Cardiac fibroblast (primary cell): ENCODE measurements at regions not wholly inside any gene's neighbourhood (a gene's known extent, or its start where the extent isn't known, plus 50 kb on each side); places are given as distances from the start of the nearest gene placed in this dataset.
A peak's percentile ranks its signal among the peaks of the same experiment; 100 is the strongest.

ENCODE experiments used
- DNase-seq, 2 donors: peaks; one replicate each; pipeline versions ENCODE4 v3.0.0 to v3.0.0-alpha.2; 2010; ENCODE audit warnings: low read depth in 2 of 2
- H3K4me3 ChIP-seq, 2 donors: replicated peaks in 1 of 2; 1 replicate in 1 of 2; 2 replicates in 1 of 2; pipeline ENCODE4 v1.5.1; 2011; ENCODE audit warnings: low read depth in 2 of 2, low read length in 2 of 2, mild to moderate bottlenecking in 2 of 2, moderate library complexity in 1 of 2
- CTCF ChIP-seq: IDR thresholded peaks from one replicate; pipeline ENCODE4 v1.5.1; 2011; ENCODE audit warnings: low read depth, mild to moderate bottlenecking, low read length, inconsistent platforms

- DNase-seq = no peak
- no peak overlapping the region for H3K4me3 ChIP-seq
- no peak for TF ChIP-seq CTCF
Measured at GRCh38 chr2:107358362-107358761, 468.3 kb upstream of the RGPD4 start.

DNA sequence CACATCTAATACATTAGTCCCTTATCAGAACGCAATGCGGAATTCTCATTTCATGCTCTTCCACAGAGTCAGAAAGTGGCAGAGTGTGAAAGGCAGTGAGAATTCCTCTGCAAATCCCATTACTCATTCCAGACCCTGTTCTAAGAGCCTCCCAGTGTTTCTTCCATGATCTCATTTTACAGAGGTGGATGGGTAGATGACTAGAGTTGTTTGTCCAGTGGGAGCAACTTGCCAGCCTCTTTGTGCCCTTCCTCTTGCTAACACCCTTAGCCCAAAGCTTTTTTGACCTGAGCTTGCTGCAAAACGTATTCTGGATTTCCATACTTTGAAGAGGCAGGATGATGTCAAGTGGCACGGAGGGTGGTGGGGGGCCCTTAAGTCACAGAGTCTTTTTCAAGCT is 467.7 kb upstream of the RGPD4 start:
- DNase-seq = no peak
- no peak for TF ChIP-seq CTCF
- H3K4me3 ChIP-seq = no peak overlapping the region

DNA sequence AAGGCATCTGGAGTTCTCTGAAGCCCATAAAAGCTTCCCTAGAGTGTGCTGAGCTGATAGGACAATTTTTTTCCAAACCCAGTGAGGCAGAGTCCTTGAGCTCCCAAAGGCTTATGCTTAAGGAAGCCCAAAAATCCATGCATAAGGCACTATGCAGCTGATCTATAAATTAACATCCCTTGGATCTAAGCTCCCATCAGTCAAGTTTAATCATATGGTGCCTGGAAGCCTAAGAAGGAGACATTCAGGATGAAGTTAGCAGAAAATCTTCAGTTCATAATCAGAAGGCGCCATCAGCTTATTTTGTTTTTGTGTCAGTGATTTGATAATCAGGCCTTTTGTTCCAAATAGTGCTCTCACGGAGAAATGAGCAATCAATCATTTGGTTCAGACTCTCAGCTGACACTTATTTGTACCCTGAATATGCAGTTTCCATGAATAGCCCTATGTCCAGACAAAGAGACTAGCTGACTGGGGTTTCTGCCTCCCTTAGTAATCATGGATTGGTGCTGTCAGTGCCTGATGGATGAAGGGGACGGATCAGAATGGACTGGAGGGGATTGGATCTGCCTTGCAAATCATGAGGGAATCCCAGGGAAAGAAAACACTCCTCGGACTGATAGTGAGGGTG is 464.8 kb upstream of the RGPD4 start:
- TF ChIP-seq CTCF = no peak
- no peak overlapping the region for H3K4me3 ChIP-seq

GRCh38 chr2:107362993-107363392 is 463.7 kb upstream of the RGPD4 start:
- no peak overlapping the region for H3K4me3 ChIP-seq
- TF ChIP-seq CTCF = no peak

More for the DNA sequence above, 464.8 kb upstream of the RGPD4 start:
- no peak for DNase-seq

GRCh38 chr2:107363806-107364205 is 462.9 kb upstream of the RGPD4 start:
- peak in 1 of 2 donors; percentile 22 for DNase-seq
- no peak overlapping the region for H3K4me3 ChIP-seq
- TF ChIP-seq CTCF = no peak

More at GRCh38 chr2:107362993-107363392, 463.7 kb upstream of the RGPD4 start:
- DNase-seq = peak; percentile 9 to 18

- no peak for TF ChIP-seq CTCF
- DNase-seq = peak; percentile 3 to 65
Measured at GRCh38 chr2:107364361-107364950, 462.2 kb upstream of the RGPD4 start.

GRCh38 chr2:107374249-107374648 is 452.4 kb upstream of the RGPD4 start:
- H3K4me3 ChIP-seq = no peak overlapping the region
- TF ChIP-seq CTCF = no peak
- peak; percentile 5 to 39 for DNase-seq

More at GRCh38 chr2:107364361-107364950, 462.2 kb upstream of the RGPD4 start:
- no peak overlapping the region for H3K4me3 ChIP-seq
